IMR-90 (cell line): ENCODE measurements at regions not wholly inside any gene's neighbourhood (a gene's known extent, or its start where the extent isn't known, plus 50 kb on each side); places are given as distances from the start of the nearest gene placed in this dataset.

ENCODE experiments used
- ATAC-seq: fragments of 200-7000 bp; cut with Tn5 transposase; 2 replicates; pipeline ENCODE4 v1.9.1; 2020; ENCODE audit warnings: low read depth, mild to moderate bottlenecking, moderate library complexity
- BruUV-seq: library from RNA; stranded (reverse); fragments of 400-500 nt; replicated peaks from 2 replicates; lab custom pipeline; 2021; lab: Mats Ljungman, UMichigan
- CTCF ChIA-PET: fragments of 300-600 bp; formaldehyde crosslinking; extraction: SDS; loops from one replicate; lab custom pipeline; 2021; ENCODE audit warnings: antibody characterized with exemption; lab: Yijun Ruan, JAX
- POLR2A ChIA-PET: fragments of 300-600 bp; sonication (Branson Sonifier 250); formaldehyde crosslinking; loops from one replicate; lab custom pipeline; 2022; ENCODE audit warnings: antibody characterized with exemption; ENCODE audit not compliant: unreplicated experiment; lab: Charles Lee
- DNase-seq: peaks from one replicate; pipeline ENCODE4 v3.0.0; 2013
- H2AFZ ChIP-seq: replicated peaks from 2 replicates; pipeline ENCODE3; 2013; ENCODE audit warnings: low read length, mild to moderate bottlenecking; ENCODE audit not compliant: poor library complexity
- H2AK5ac ChIP-seq: 2 replicates; pipeline ENCODE4 v1.6.1; 2013; ENCODE audit warnings: low read depth, low read length, inconsistent platforms
- H2AK9ac ChIP-seq: replicated peaks from 2 replicates; pipeline ENCODE3; 2013; ENCODE audit warnings: mild to moderate bottlenecking, low read depth, low read length, moderate library complexity; ENCODE audit not compliant: poor library complexity
- H2BK120ac ChIP-seq: 2 replicates; pipeline ENCODE4 v1.6.1; 2013; ENCODE audit warnings: low read depth, low read length, inconsistent platforms
- H2BK15ac ChIP-seq: 3 replicates; pipeline ENCODE4 v1.6.1; 2013; ENCODE audit warnings: low read depth, low read length, inconsistent platforms
- H2BK20ac ChIP-seq: 2 replicates; pipeline ENCODE4 v1.6.1; 2013; ENCODE audit warnings: low read depth, mild to moderate bottlenecking, inconsistent platforms, low read length, moderate library complexity
- H2BK5ac ChIP-seq: 2 replicates; pipeline ENCODE4 v1.6.1; 2013; ENCODE audit warnings: mild to moderate bottlenecking, low read depth, low read length, inconsistent platforms; ENCODE audit not compliant: poor library complexity, severe bottlenecking
- H3K14ac ChIP-seq: replicated peaks from 2 replicates; pipeline ENCODE4 v1.6.1; 2013; ENCODE audit warnings: low read depth, low read length, inconsistent platforms
- H3K18ac ChIP-seq: 2 replicates; pipeline ENCODE4 v1.6.1; 2013; ENCODE audit warnings: low read depth, low read length, control low read depth
- H3K23ac ChIP-seq: 2 replicates; pipeline ENCODE4 v1.6.1; 2013; ENCODE audit warnings: low read depth, low read length, inconsistent platforms
- H3K27ac ChIP-seq: 2 replicates; pipeline ENCODE4 v1.5.1; 2013; ENCODE audit warnings: mild to moderate bottlenecking, control low read depth, low read length; ENCODE audit not compliant: insufficient read depth
- H3K27me3 ChIP-seq: 2 replicates; pipeline ENCODE4 v1.6.1; 2013; ENCODE audit warnings: low read length; ENCODE audit not compliant: control insufficient read depth, insufficient read depth
- H3K36me3 ChIP-seq: 2 replicates; pipeline ENCODE4 v1.6.1; 2013; ENCODE audit warnings: low read length, mixed read lengths; ENCODE audit not compliant: control insufficient read depth, insufficient read depth
- H3K4ac ChIP-seq: 2 replicates; pipeline ENCODE4 v1.6.1; 2013; ENCODE audit warnings: low read depth, low read length, inconsistent platforms
- H3K4me1 ChIP-seq: 2 replicates; pipeline ENCODE4 v1.6.1; 2013; ENCODE audit warnings: low read length, mixed read lengths; ENCODE audit not compliant: control insufficient read depth, insufficient read depth
- H3K4me2 ChIP-seq: 2 replicates; pipeline ENCODE4 v1.6.1; 2013; ENCODE audit warnings: low read depth, mild to moderate bottlenecking, control low read depth, low read length, moderate library complexity
- H3K4me3 ChIP-seq: 2 replicates; pipeline ENCODE4 v1.5.1; 2013; ENCODE audit warnings: low read depth, mild to moderate bottlenecking, control low read depth, low read length, moderate library complexity; ENCODE audit not compliant: insufficient read depth
- H3K56ac ChIP-seq: 2 replicates; pipeline ENCODE4 v1.6.1; 2013; ENCODE audit warnings: low read length, inconsistent platforms; ENCODE audit not compliant: insufficient read depth; ENCODE audit errors: extremely low read depth
- H3K79me1 ChIP-seq, 2 experiments: 2 replicates each; pipeline ENCODE4 v1.6.1; 2013; ENCODE audit warnings: low read length in 2 of 2, inconsistent platforms in 1 of 2, low read depth in 1 of 2
- H3K9ac ChIP-seq: 2 replicates; pipeline ENCODE4 v1.6.1; 2013; ENCODE audit warnings: low read depth, low read length, control low read depth
- H3K9me1 ChIP-seq: 2 replicates; pipeline ENCODE4 v1.6.1; 2013; ENCODE audit warnings: low read length, inconsistent platforms; ENCODE audit not compliant: insufficient read depth
- H3K9me3 ChIP-seq: 2 replicates; pipeline ENCODE4 v1.6.1; 2013; ENCODE audit warnings: low read length; ENCODE audit not compliant: control insufficient read depth, insufficient read depth
- H4K20me1 ChIP-seq: 2 replicates; pipeline ENCODE4 v1.6.1; 2013; ENCODE audit warnings: low read length, inconsistent platforms; ENCODE audit not compliant: insufficient read depth
- H4K5ac ChIP-seq: 2 replicates; pipeline ENCODE4 v1.6.1; 2013; ENCODE audit warnings: mild to moderate bottlenecking, low read depth, low read length, control low read depth
- H4K8ac ChIP-seq, 2 experiments: 2 replicates each; pipeline ENCODE4 v1.6.1; 2013; ENCODE audit warnings: low read depth in 2 of 2, low read length in 2 of 2, control low read depth in 1 of 2, inconsistent platforms in 1 of 2
- H4K91ac ChIP-seq: 2 replicates; pipeline ENCODE4 v1.6.1; 2013; ENCODE audit warnings: low read depth, low read length, inconsistent platforms; ENCODE audit not compliant: insufficient read depth
- BHLHE40 ChIP-seq: fragments of 150-350 bp; IDR thresholded peaks from 2 replicates; pipeline ENCODE4 v1.6.1; 2016; ENCODE audit warnings: mild to moderate bottlenecking, low read depth, low read length
- CEBPB ChIP-seq: IDR thresholded peaks from 2 replicates; pipeline ENCODE4 v1.6.1; 2012; ENCODE audit warnings: low read depth, low read length, improper control_type of control experiment
- CHD1 ChIP-seq: IDR thresholded peaks from 2 replicates; pipeline ENCODE4 v1.6.1; 2012; ENCODE audit warnings: low read depth, low read length, improper control_type of control experiment
- CTCF ChIP-seq: conservative IDR thresholded peaks from 2 replicates; pipeline ENCODE4 v1.5.1; 2012; ENCODE audit warnings: mild to moderate bottlenecking, low read depth, low read length, improper control_type of control experiment
- ELK1 ChIP-seq: fragments of 150-350 bp; IDR thresholded peaks from 2 replicates; pipeline ENCODE4 v1.6.1; 2016; ENCODE audit warnings: low read depth, mild to moderate bottlenecking, low read length, moderate library complexity, borderline replicate concordance
- MAZ ChIP-seq: IDR thresholded peaks from 2 replicates; pipeline ENCODE4 v1.6.1; 2012; ENCODE audit warnings: low read depth, mild to moderate bottlenecking, low read length, improper control_type of control experiment, moderate library complexity, borderline replicate concordance
- MXI1 ChIP-seq: IDR thresholded peaks from 2 replicates; pipeline ENCODE4 v1.6.1; 2012; ENCODE audit warnings: low read depth, mild to moderate bottlenecking, low read length, moderate library complexity, borderline replicate concordance
- NFE2L2 ChIP-seq: fragments of 150-350 bp; IDR thresholded peaks from 2 replicates; pipeline ENCODE4 v1.6.1; 2016; ENCODE audit warnings: low read depth, mild to moderate bottlenecking, low read length
- POLR2A ChIP-seq: IDR thresholded peaks from 2 replicates; pipeline ENCODE4 v1.6.1; 2012; ENCODE audit warnings: mild to moderate bottlenecking, low read depth, low read length
- RAD21 ChIP-seq: IDR thresholded peaks from 2 replicates; pipeline ENCODE4 v1.6.1; 2012; ENCODE audit warnings: low read length, improper control_type of control experiment
- RCOR1 ChIP-seq: IDR thresholded peaks from 2 replicates; pipeline ENCODE4 v1.6.1; 2012; ENCODE audit warnings: mild to moderate bottlenecking, low read length, improper control_type of control experiment; ENCODE audit not compliant: insufficient replicate concordance
- RFX5 ChIP-seq: IDR thresholded peaks from 2 replicates; pipeline ENCODE4 v1.8.0; 2012; ENCODE audit warnings: low read depth, mild to moderate bottlenecking, low read length, moderate library complexity
- SMC3 ChIP-seq: fragments of 150-350 bp; IDR thresholded peaks from 2 replicates; pipeline ENCODE4 v1.6.1; 2016; ENCODE audit warnings: low read depth, mild to moderate bottlenecking, antibody characterized with exemption, low read length, moderate library complexity
- WGBS, 2 experiments: methylation state at CpG; one replicate each; pipeline versions ENCODE4 v1.1.5 to v1.1.7; 2013; ENCODE audit warnings: missing lambda C conversion rate in 2 of 2; ENCODE audit not compliant: insufficient read length in 1 of 2; ENCODE audit errors: extremely low coverage in 2 of 2; 5-methylcytosine and 5-hydroxymethylcytosine counted together
- dilution Hi-C: fragments of 300-500 bp; cut with HindIII; formaldehyde crosslinking; loops from one replicate; pipeline ENCODE4 v1.14.3; 2018; ENCODE audit warnings: low sequenced_read_pairs; ENCODE audit not compliant: unreplicated experiment
- in situ Hi-C: fragments of 300-500 bp; cut with MboI; formaldehyde crosslinking; loops from 3 replicates; pipeline ENCODE4 v1.14.3; 2019; ENCODE audit warnings: low sequenced_read_pairs, inconsistent platforms, mixed read lengths
- intact Hi-C: fragments of 100-400 bp; cut with micrococcal nuclease; formaldehyde crosslinking; loops from 2 replicates; pipeline ENCODE4 v1.10.0; 2022
- TF ChIP-seq, protein P1 (sequence below): fragments of 150-350 bp; IDR thresholded peaks from 2 replicates; pipeline ENCODE4 v1.6.1; 2017; ENCODE audit warnings: mild to moderate bottlenecking, antibody characterized with exemption, low read length, low read depth

GRCh38 chr7:79612022-79612421 lies 158.6 kb upstream of the MAGI2 start:
- Histone ChIP-seq H3K4me3 (no peak overlapping the region), H4K91ac (no peak overlapping the region), H3K27ac (no peak overlapping the region), H2AK5ac (no peak overlapping the region), H3K23ac (no peak overlapping the region), H2BK20ac (no peak overlapping the region), H3K4me2 (no peak overlapping the region), H3K4ac (no peak overlapping the region), H3K9me3 (no peaks in the 10 kb centered on the region), H2BK120ac (no peak overlapping the region), H4K5ac (no peak overlapping the region), H3K79me1 (no peaks in the 10 kb centered on the region), H4K20me1 (no peaks in the 10 kb centered on the region), H3K18ac (no peak overlapping the region), H3K9me1 (no peaks in the 10 kb centered on the region), H2BK5ac (no peak overlapping the region), H3K4me1 (no peaks in the 10 kb centered on the region), H4K8ac (no peak overlapping the region), H2AK9ac (no peak overlapping the region), H2BK15ac (no peak overlapping the region), H3K9ac (no peak overlapping the region), H3K36me3 (no peaks in the 10 kb centered on the region), H3K27me3 (no peaks in the 10 kb centered on the region), H3K14ac (no peak overlapping the region), H2AFZ (no peak overlapping the region), H3K56ac (no peak overlapping the region)
- no CpG with 5 or more reads among the region's 2 CpGs for WGBS, 2 experiments
- dilution Hi-C loops (no loop called here), intact Hi-C loops (no loop called here), in situ Hi-C loops (no loop called here)
- ChIA-PET CTCF (no interaction called here), POLR2A (no interaction called here)
- TF ChIP-seq MXI1, result no peak
- TF ChIP-seq BHLHE40, result no peak
- TF ChIP-seq RFX5, result no peak
- no peak for TF ChIP-seq POLR2A
- no peak for TF ChIP-seq MAZ
- TF ChIP-seq CEBPB, result no peak
- TF ChIP-seq RCOR1, result no peak
- TF ChIP-seq, protein P1, sequence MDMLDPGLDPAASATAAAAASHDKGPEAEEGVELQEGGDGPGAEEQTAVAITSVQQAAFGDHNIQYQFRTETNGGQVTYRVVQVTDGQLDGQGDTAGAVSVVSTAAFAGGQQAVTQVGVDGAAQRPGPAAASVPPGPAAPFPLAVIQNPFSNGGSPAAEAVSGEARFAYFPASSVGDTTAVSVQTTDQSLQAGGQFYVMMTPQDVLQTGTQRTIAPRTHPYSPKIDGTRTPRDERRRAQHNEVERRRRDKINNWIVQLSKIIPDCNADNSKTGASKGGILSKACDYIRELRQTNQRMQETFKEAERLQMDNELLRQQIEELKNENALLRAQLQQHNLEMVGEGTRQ, result no peak
- TF ChIP-seq NFE2L2, result no peak
- no peak for TF ChIP-seq CHD1
- no peak for TF ChIP-seq ELK1
- no peak for TF ChIP-seq CTCF
- TF ChIP-seq RAD21, result no peak
- TF ChIP-seq SMC3, result no peak
- DNase-seq, result no peak
- ATAC-seq, result no peak
- BruUV-seq, result no TSS peak
